Suppressor macrophage treated with lipopolysaccharide for 4 hours (primary cell): ENCODE measurements at regions not wholly inside any gene's neighbourhood (a gene's known extent, or its start where the extent isn't known, plus 50 kb on each side); places are given as distances from the start of the nearest gene placed in this dataset.

Source experiments
- DNase-seq: peaks from one replicate; pipeline ENCODE4 v3.0.0-alpha.2; 2020

GRCh38 chr3:43783987-43784639 lies 93.4 kb downstream of the ABHD5 start:
- DNase-seq: no peak

DNA sequence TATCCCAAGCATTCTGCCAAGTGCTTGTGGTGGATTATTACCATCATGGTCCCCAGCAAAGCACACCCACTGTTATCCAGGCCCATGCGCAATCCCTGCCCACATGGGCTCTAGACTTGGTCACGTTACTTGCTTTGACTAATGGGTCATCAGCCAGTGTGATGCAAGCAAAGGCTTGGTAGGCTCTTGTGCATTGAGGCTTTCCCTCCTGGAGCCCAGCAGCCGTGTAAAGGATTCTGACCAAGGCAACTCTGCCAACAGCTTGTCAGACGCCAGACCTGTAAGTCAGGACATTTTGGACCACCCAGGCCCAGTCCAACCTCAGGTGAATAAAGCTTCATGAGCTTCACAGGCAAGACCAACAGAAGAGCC lies 93.9 kb downstream of the ABHD5 start:
- DNase-seq: peak; percentile 21

DNA sequence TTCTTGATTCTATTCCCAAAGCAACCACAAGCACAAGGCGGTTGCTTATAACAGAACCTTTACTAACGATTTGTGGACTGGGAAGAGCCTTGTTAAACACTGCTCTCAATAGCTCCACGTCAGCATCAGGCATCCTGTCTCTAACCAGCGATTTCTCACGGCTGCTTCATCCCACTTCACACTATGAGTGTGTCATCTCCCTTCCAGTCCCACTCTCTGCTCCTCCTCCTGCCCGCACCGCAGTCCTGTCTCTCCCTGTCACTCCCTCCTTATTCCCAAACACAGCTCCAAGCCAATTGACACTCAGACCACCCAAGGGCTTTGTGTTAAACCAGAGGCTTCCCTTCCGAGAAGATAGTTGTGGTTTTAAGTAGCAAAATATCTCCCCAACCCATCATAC lies 94.8 kb downstream of the ABHD5 start:
- DNase-seq: no peak

DNA sequence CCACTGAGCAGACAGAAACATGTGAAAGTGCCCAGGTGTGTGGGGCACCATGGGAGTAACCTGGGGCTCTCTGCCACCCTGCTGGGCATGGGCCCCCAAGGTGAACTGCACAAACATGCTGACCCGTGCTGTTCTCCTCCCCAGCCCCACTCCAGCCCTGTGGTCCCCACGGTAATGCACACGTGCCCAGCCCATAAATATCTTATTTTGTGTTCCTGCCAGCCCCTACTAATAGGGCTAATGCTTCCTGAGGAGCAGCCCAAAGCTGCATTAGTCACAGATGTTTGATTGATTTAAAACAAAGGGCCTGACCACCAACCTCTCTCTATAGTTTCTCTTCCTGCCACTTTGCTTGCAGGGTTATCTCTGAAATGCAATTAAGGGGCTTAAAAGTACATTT lies 95.4 kb downstream of the ABHD5 start:
- DNase-seq: no peak

GRCh38 chr3:43786526-43787305 lies 96.0 kb downstream of the ABHD5 start:
- no peak for DNase-seq

DNA sequence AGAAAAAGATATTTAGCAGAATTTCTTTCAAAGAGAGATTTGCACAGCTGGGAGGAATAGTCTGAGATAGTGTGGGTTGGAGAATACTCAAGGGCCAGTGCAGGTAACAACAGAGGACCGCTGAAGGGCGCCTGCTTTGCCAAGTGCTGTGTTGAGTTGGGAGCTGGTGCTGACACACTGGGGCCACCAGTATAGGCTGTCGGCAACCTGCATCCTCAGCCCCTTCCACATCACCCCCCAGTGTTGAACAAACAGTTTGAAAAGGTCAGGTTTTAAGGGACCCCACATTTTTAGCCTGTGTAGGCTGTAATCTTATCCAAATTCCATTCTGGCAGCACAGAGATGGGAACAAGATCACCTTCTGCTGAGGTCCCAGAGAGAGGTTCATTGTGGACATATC lies 96.6 kb downstream of the ABHD5 start:
- no peak for DNase-seq

- no peak for DNase-seq
These were observed 98.3 kb downstream of the ABHD5 start for GRCh38 chr3:43789028-43789427.

- no peak for DNase-seq
These were observed 99.3 kb downstream of the ABHD5 start for GRCh38 chr3:43790060-43790459.

- DNase-seq: no peak
These were observed 99.7 kb downstream of the ABHD5 start for GRCh38 chr3:43790476-43790875.

DNA sequence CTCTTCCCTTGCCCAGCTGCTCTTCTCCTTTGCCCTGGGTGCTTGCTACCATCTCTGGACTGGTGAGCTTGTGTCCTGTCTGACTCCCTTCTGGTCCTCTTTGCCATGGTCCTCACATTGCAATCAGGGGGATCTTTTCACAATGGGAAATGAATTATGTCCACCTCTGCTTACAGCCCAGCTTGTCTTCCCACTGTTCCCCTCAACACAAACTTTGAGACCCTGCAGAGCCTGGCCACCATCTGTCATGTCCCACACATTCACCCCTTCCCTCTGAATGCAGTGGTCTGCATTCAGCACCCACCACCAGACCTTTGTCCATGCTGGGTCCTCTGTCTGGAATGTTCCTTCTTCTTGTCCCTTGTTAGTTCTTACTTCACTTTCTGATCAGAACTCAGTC lies 100.5 kb downstream of the ABHD5 start:
- no peak for DNase-seq

DNA sequence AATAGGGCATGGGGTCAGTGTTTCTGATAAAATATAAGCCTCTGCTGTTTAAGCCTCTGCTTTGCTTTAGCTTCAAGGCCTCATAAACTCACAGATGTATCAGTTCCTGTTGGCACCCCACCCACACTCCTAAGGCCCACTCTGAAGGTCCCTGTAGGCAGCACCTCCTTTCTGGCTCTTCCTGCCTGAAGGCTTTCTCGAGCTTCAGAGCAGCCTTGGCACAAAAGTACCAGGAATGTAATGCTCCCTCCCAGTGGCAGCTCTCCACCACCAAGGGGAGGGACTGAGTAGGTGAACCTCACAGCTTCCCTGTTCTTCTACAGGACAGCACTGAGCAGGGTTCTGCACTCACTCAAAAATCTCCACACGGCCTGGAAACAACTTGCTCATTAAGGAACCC lies 102.2 kb downstream of the ABHD5 start:
- DNase-seq: no peak

DNA sequence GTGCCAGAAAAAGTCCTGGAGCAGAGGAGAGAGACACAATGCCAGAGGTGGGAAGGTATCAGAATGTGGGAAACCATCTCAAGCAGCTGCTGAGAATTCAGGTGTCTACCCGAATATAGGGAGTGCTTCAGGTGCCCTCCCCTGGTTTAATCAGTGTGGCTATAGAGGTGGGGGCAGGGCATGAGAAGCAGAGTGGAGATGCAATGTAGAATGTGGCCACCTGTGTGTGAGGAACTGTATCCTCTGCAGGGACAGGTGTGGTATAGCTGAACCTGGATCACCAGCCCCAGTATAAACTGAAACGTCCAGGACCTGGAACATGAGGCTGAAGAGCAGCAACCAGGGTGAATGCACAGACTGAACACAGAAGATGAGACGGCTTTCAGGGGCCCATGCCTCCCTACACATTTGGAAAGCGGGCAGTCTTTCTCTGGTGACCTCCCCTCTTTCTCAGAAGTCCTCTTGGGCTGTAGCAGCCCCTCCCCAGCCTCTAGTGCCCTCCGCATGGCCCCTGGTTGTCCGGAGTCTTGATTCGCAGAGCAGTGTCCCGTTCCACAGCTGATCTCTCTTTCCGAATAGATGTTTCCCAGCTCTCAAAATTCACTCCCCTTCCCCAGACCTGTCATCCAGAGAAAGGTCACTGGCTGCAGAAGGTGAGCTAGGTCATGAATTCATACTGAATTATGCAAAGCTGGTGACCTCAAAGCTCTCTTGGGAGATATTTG lies 103.1 kb downstream of the ABHD5 start:
- no peak for DNase-seq

GRCh38 chr3:43794776-43795175 lies 104.0 kb downstream of the ABHD5 start:
- no peak for DNase-seq

DNA sequence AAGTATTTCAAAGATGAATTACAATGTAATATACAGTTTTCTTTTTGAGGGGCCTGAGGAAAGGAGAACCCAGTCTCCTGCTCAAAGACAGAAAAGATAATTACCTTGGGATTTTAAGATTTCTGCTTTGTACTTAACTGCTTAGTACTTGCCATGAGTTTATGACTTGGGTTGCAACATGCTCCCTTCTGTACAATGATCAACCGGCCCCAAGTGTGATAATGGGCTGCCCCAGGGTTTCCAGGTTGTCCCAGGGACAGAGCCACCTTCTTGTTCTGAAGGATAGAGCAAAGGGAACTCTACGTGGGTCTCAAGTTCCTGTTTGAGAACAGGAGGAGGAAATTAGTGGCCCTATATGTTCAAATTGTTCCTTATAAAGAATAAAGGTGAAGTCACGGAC lies 104.8 kb downstream of the ABHD5 start:
- no peak for DNase-seq

DNA sequence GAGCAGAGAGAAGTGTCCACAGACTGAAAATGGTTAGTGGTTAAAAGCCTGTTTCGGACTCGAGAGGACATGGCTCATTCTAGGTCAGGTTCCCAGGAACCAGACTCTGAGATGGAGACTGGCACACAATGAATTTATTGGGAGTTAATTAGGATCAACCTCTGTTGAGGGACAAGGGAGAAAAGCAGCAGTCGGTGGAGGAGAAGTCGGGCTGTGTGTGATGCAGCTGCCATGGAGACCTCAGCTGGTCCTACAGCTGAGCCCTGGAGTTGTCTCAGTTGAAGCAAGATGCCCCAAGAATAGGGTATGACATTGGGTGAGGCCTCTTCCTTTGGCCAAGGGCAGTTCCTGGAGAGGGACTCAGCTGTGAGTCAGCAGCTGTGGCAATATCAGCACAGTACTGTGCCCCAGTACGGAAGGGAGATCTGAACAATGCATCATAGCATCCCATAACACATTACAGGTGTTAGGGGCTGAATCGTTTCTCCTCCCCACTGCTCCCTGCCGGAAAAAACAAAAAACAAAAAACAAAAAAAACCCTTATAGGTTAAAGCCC lies 105.4 kb downstream of the ABHD5 start:
- no peak for DNase-seq

DNA sequence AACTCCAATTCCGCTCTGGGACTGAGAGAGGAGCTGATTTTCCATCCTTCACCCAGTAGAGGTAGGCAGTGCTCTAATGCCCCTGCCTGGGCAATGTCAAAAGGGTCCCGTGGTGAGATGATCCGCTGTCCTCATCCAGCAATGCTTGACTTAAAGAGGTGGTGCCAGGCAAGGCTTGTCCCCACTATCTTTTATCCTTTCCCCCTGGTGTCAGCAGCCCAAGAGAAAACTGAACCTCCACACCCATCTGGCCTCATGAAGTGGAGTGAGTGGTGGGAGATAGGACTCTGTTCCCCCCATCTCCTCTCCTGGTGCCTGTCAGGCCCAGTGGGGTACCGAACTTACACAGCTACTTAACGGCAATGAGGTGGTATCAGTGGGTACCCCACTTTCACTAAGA lies 107.1 kb downstream of the ABHD5 start:
- DNase-seq: no peak

DNA sequence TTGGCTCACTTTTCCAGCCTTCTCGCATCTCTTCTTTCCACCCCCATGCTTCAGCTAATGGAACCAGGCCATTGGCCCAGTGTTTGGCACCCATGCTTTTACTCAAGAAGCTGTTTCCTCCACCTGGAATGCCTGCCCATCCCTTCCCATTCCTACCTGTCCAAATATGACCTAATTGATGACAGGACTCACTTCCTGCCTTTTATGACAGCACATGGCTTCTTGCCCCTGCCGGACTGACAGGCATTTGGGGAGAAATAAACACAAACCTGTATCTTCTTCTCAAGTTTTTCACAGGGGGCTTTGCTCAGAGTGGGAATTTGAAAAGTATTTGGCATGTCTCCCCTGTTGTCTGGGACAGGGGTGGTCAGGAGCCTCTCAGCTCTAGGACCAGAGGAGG lies 120.1 kb downstream of the ABHD5 start:
- DNase-seq: no peak

DNA sequence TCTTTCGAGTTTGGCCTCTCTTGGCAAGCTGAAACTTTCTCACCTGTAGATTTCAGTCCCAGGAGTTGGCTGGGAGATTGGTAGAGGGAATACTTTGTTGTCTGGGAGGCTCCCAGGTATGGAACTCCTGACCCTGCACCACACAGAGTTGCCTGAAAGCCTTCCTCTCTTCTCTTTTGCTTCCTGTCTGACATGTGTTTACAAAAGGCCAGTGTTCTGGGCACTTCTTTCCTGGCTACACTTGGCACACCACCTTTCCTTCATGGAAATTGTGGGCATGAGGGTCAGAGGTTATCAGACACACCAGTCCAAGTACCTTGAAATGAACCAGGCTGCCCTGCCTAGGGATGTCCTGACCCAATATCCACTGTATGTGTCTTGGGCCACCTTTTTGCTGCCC lies 123.7 kb downstream of the ABHD5 start:
- DNase-seq: no peak

- DNase-seq: no peak
These were observed 125.6 kb downstream of the ABHD5 start for GRCh38 chr3:43816372-43816771.

GRCh38 chr3:43817064-43817463 lies 126.3 kb downstream of the ABHD5 start:
- no peak for DNase-seq

GRCh38 chr3:43817825-43818224 lies 127.1 kb downstream of the ABHD5 start:
- DNase-seq: no peak

GRCh38 chr3:43818229-43818628 lies 127.5 kb downstream of the ABHD5 start:
- DNase-seq: no peak

- DNase-seq: no peak
These were observed 147.4 kb downstream of the ABHD5 start for GRCh38 chr3:43838009-43838758.
